Left kidney (tissue), 1 donor: ENCODE measurements at regions not wholly inside any gene's neighbourhood (a gene's known extent, or its start where the extent isn't known, plus 50 kb on each side); places are given as distances from the start of the nearest gene placed in this dataset.
A peak's percentile ranks its signal among the peaks of the same experiment; 100 is the strongest.
"Not testable (repeated sequence)": the region's sequence is repeated elsewhere in the genome, so short reads cannot be mapped to it uniquely, and the experiment has no call there.

ENCODE experiments used
- DNase-seq: peaks from one replicate; pipeline ENCODE4 v3.0.0-alpha.2; 2013

DNA sequence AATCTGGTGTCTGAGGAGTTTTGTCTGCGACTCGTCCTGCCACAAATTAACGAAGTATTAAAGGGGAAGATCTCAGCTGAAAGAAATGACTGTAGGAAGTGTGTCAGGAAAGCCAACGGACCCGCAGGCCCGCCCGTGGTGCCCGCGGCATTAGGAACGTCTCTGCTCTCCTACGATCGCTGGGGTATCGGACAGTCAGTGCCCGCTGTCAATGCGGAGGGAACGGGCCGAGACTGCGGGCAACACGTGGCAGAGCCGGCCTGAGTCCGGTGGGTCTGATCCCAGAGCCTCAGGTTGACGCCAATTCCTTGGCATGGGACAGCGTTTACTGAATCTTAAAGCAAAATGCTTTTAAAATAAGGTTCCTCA is 128.7 kb downstream of the KBTBD2 start:
- DNase-seq: no peak

DNA sequence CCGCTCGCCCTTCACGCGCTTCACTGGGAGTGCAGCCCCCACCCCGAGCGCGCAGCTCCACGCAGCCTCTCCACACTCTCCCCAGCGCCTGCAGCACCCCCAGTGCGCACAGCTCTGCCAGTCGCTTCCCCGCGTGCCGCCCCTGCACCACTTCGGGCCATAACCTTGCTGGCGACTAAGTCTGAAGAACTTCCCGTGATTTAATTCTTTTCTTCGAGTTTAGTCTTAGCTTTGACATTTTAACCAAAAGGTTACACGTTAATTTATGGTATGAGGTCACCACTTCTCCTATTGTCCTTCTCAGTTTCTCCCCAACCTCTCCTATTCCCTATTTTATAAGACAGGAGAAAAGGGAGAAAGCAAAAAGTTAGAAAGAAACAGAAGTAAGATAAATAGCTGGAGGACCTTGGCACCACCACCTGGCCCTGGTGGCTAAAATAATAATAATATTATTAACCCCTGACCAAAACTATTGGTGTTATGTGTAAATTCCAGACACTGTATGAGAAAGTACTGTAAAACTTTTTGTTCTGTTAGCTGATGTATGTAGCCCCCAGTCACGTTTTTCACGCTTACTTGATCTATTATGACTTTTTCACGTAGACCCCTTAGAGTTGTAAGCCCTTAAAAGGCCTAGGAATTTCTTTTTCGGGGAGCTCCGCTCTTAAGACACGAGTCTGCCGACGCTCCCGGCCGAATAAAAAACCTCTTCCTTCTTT is 129.2 kb downstream of the KBTBD2 start:
- peak; percentile 43 for DNase-seq

DNA sequence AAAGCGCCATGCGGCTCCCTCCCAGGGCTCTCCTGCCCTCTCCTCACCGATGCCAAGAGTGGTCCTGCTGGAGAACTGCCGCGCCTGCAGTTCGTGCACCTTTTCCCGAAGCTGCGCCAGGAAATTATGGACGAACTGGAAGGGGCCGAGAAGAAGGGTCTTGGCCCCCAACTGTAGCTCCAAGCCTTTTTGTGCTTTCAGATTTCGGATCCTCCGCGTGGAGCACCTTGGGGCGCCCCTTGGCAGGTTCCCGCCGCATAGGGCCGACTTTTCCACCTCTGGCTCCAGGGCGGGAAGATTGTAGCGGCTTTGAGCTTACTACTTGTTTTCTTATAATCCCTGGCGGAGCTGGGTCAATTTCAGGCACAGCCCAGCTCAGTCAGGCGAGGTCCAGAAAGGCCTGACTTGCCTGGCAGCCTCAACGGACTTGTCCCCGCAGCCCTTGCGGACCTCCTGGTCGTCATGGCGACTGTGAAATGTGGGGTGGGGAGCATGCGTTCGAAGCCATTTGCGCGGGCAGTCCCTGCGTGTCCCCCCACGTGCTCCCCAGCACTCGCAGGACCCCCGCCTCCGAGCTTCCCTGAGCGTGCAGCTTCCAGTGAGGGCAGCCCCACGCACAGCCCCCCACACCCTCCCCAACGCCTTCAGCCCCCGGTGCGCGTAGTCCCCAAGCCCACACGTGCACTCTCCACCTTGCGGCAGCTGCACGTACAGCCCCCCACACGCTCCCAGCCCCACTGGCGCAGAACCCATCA is 129.9 kb downstream of the KBTBD2 start:
- DNase-seq: peak; percentile 25

DNA sequence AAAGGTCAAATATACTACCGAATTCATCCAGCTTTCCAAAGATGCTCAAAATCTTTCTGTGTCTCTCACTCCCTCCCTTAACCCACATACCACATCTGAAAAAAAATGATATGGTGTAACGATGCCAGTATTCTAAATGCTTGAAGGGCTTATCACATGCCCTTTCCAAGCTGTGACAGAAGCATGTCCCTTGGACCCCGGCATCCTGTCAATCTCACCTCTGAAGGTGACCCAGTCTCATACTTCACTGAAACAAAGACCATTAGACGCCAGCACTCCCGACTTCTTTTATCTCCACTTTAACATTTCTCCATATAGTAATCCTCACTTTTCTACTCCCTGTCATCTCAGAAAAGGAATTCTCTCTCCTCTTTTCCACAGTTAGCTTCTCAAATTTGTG is 130.8 kb downstream of the KBTBD2 start:
- DNase-seq: not testable (repeated sequence)

DNA sequence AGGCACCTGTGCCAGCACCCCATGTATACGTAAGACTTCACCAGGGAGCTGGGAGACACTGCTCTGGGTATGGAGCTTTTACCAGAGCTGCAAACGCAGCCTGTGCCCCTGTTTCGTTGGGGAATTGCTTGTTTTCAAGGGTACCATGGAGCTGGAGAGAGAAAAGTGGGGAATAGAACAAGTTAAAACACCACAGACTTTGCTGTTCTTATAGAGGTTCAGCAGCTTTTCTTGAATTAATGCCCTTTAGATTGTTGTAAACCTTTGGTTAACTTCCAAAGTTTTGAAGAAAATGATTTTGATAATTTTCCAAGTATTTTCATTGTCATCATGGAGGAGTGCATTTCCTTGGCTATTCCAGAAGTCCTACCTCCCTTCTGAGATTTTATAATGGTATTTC is 131.7 kb downstream of the KBTBD2 start:
- DNase-seq: not testable (repeated sequence)

DNA sequence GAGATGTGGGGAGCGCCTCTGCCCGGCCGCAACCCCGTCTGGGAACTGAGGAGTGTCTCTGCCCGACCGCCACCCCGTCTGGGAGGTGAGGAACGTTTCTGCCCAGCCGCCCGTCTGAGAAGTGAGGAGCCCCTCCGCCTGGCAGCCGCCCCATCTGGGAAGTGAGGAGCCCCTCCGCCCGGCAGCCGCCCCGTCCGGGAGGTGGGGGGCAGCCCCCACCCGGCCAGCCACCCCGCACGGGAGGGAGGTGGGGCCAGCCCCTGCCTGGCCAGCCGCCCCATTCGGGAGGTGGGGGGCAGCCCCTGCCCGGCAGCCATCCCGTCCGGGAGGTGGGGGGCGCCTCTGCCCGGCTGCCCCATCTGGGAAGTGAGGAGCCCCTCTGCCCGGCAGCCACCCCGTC is 137.7 kb downstream of the KBTBD2 start:
- DNase-seq: not testable (repeated sequence)

DNA sequence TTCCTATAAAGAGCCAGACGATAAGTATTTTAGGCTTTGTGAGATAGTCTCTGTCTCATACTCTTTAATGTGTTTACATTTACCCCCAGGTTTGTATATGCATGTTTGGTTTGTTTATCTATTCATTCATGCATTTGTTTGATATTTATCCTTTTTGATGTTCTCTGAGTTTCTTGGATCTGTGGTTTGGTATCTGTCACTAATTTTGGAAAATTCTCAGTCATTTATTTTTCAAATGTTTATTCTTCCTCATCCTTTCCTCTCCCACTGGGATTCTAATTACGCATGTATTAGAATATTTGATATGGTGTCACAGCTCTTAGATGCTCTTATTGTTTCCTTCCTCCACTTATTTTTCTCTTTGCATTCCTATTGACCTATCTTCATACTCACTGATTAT is 143.2 kb downstream of the KBTBD2 start:
- DNase-seq: not testable (repeated sequence)

DNA sequence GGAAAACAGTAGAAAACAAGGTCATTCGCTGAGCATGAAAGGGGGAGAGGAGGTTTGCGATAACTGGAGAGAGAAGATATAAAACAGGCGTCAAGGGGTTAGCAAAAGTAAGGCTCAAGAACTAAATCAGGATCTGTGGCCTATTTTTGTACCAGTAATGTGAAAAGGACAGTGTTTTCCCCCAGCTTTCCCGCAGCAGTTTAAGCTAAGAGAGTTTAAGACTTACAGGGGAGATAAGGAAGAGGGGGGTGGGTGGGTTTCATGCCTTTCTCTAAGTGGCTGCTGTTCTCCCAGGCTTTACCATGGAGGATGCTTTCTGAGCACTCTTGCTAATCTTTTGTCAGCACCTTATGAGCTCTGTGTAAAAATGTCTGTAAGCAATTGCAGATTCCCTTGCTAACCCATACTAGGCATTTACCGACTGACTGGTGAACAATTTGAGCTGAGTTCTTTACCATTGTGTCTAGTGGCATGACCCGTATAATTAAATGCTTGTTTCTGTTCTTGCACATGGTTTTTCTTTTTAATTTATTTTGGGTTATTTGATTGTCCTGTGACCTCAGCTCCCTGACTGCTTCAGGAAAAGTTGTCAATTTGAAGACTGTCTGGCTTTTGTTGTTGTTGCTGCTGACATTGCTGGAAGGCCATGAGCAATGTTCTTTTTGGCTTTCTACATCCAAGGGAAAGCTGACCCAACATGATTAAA is 144.0 kb downstream of the KBTBD2 start:
- DNase-seq: not testable (repeated sequence)

DNA sequence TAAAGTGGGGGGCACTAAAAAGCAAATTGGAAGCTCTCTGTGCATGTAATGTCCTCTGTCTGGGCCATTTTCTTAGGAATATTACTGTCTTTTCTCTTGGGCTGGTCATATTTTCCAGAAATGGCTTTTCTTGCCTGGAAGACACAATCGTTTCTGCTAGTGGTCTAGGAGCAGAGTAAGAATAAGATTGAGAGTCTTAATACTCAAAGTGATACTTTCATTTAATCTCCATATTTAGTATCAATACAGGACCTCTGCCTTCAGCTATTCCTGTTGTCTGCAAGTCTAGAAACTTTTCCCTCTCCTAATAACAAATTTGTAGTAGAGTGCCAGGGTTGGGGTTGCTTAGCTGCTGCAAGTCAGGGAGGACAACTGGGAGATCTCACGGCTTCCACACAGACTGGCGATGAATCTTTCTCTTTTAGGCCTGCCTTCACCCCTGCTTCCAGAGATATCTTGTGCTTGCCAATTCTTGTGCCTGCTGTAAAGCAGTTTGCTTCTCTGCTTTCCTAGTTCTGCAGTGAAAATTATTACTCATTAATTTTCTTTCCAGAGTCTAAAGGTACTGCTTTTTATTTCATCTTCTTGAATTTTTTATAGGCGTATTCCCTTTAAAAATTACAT is 149.6 kb downstream of the KBTBD2 start:
- DNase-seq: not testable (repeated sequence)

DNA sequence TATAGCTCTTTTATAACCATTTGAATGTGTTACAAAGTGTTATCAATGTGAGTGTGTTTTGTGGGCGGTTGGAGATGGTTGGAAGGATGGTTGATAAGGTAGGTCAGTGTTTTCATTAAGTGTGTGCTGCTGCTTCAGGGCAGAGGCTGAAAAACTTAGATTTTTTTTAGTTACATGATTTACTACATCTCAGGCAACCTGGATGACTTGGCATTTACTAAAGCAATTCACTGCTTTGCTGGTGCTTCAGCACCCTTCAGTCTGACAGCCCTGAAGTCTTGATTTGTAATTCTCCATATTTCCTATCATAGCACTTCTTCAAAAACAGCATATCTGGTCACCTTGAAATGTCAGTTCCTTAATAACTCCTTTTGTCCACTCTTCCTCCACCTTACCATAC is 151.8 kb downstream of the KBTBD2 start:
- DNase-seq: not testable (repeated sequence)

DNA sequence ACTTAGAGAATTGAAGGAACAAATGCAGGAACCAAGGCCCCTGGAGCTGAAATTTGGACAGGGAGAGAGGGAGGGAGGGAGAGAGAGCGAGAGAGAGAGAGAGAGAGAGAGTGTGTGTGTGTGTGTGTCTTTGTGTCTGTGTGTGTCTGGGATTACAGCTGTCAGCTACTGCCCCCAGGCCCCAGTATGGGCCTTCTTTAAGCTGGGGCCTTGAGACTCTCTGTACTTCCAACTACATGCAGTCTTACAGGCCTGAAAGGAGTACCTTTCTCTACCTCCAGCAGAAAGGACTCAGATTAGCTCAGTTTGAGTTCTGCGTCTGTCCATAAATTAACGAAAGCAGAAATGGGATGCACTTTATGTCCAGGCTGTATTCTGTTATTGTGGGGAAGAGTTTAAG is 153.2 kb downstream of the KBTBD2 start:
- not testable (repeated sequence) for DNase-seq

DNA sequence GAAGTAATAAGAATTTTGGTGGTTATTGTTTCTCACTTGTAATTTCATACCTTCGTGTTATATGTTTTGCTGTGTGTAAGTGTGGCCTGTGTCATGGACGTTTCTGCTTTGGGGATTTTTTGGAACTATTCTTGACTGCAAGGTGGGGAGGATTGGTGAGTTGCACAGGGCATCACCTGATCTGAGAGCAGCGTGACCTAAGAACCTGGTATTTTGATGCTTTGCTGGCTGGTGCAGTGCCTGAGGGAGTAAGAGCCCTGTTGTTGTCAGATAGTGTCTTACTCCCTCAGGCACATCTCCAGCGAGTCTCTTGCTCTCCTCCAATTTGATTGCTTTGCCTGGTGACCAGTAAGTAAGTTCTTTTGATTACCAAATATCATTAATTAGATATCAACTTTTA is 158.8 kb downstream of the KBTBD2 start:
- not testable (repeated sequence) for DNase-seq

DNA sequence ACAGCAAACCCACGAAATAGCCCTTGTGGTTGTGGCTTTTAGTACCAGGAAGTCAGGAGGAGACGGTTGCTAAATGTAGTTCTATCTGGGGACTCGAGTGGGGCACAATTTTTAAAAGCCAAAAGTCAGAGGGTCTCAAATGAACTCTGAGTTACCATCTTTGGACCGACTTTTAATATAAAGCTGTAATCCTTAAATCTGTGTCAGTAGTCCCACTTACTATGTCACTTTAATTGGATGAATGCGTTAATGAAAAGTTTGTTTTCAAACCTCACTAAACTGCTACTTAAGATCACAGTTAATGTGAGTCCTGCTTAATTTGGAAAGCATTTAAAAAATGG is 162.3 kb downstream of the KBTBD2 start:
- peak; percentile 3 for DNase-seq

DNA sequence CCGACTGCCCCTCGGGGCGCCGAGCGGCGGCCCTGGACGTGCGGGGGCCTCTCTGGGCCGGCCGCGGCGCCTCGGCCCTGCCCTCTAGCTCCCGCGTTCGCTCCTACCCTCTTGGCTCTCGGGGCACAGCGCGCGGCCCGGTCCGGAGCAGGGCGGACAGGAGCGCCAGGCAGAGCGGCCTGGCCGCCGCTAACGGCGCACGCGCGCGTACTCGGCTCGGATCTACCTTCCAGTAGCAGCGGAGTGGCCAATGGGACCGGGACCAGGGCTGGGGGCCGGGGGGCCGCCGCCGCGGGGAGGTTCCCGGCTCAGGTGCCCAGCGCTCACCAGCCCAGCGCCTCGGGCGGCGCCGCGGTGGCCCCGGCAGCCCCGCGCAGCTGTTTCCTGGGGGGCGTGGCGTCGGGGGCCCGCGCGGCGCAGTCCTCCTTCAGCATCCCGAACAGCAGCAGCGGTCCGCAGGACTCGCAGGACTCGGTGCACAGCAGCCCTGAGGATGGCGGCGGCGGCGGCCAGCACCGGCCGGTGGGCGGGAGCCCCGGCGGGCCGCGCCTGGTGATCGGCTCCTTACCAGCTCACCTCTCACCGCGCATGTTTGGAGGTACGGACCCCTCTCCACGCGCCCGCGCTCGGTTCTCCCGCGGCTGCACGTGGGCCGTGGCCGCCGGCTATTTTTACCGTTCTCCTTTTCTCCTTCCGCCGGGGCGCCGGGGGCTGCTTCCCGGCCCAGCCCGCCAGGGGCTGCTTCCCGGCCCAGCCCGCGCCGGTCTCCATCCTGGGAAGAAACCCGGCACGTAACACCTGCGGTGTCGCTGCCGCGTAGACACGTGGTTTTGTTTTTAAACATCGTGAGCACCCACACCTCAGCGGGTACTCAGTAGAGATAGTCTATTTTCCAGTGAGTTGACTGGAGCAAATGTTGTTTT is 162.9 kb downstream of the KBTBD2 start:
- DNase-seq: peak; percentile 57

DNA sequence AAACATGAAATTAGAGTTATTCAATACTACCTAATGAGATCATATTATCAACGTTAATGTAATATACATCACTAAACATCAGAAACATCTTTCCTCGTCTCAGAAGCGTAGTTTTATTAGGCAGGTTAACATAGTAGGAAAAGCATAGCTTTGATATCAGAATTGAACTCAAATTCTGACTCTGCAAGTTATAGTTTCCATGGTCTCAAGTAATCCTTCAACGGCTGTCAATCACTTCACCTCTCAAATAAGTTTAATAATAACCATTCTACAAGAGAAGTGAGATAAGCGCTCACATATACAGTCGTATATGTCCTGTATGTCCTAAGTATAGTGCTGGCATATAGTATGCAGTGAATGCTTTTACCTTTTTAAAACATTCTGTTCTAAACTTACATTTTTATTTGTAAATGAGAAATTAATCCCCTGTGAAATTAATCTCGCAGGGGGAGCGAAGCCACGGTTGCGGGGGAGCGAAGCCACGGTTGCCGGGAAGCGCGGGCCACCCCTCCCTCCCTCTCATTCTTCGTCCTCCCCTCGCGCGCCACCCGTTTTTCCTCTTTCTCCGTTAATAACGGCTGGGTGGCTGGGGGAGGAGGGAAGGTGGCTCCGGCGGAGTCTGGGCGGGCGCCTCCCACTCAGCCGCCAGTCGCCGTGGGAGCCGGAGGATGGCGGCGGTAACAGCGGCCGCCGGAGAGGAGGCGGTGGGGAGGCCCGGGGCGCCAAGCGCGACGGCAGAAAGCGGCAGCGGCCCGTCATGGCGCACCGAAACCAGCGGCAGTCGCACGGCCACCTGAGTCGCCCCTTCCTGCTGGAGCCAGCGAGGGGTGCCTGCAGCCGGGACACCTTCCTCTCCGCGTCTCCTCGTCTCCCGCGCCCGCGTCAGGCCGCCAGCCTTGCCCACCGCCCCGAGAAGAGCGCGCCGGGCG is 163.8 kb downstream of the KBTBD2 start:
- peak; percentile 50 for DNase-seq

DNA sequence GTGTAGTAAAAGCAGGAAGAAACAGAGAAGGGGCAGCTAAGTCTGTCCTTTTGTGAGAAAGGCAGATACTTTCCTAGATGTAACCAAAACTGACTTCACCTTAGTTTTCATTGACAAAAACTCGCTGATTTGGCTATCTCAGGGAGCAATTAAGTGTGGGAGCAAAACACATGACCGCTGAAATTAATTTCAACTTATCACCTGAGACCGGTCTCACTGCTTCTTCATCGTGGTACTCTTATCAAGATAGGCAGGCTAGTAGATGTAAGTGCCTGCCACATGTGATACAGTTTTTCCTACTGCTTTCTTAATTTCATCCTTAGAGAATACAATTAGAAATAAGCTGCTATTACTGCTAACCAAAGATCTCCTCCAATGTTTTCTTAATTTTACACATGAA is 168.7 kb downstream of the KBTBD2 start:
- DNase-seq: not testable (repeated sequence)

DNA sequence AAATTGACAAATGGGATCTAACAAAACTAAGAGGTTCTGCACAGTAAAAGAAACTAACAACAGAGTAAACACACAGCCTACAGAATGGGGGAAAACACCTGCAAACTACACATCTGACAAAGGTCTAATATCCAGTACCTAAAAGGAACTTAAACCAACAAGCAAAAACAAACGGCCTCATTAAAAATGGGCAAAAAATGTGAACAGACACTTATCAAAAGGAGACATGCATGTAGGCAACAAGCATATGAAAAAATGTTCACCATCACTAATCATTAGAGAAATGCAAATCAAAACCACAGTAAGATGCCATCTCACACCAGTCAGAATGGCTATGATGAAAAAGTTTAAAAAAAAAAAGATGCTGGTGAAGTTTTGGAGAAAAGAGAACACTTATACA is 197.4 kb downstream of the KBTBD2 start:
- no peak for DNase-seq

DNA sequence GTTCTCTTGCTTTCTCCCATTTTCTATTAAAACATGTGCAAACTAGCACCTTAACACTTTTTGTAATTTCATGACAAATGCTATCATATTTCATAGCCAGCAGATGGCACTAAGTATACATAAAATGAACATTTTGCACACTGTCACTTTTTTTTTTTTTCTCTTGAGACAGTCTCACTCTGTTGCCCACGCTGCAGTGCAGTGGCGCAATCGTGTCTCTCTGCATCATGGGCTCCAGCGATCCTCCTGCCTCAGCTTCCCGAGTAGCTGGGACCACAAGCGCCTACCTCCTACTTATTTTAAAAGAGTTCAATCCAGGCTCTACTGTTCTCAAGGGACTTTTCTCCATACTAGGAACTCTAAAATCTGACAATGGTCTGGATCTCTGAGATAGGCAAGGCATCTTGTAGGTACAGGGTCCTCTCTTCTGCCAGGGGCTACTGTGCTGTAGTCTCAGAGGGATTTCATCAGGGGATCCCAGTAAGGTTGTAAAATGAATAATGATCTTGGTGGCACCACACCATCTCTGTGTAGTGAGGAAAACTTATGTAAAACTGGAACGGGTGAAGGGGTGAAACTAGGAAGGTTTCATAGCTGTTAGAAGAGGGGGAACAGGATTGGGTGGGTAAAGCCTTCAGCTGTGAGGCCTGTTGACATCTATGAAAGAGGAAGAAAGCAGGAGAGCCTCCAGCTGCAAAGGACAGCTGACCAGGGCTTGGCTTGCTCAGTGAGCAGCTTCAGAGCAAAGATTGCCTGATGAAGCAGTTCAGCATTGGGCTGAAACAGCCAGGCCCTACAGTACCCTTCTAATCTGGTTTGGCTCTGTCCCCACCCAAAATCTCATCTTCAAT is 196.9 kb downstream of the AVL9 start:
- not testable (repeated sequence) for DNase-seq

DNA sequence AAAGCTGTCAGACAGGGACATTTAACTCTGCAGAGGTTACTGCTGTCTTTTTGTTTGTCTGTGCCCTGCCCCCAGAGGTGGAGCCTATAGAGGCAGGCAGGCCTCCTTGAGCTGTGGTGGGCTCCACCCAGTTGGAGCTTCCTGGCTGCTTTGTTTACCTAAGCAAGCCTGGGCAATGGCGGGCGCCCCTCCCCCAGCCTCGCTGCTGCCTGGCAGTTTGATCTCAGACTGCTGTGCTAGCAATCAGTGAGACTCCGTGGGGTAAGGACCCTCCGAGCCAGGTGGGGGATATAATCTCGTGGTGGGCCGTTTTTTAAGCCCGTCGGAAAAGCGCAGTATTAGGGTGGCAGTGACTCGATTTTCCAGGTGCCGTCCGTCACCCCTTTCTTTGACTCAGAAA is 192.8 kb downstream of the AVL9 start:
- not testable (repeated sequence) for DNase-seq

DNA sequence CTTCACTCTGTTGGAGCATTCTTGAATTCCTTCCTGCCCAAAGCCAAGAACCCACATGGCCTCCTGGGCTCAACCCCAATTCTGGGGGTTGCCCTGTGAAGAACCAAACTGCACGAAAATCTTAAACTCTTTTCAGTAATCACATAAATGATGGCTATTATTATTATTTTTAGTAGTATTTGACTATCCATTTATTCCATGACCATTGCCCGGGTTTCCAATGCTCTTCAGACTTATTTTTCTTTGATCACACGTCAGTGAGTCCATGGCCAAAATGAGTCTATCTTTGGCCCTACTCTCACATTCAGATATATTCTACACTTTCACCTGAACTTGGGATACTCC is 185.9 kb downstream of the AVL9 start:
- no peak for DNase-seq
